A673 (cell line): ENCODE measurements at regions not wholly inside any gene's neighbourhood (a gene's known extent, or its start where the extent isn't known, plus 50 kb on each side); places are given as distances from the start of the nearest gene placed in this dataset.

Source experiments
- EZH2 ChIP-seq: fragments of 200-600 bp; sonication (generic); IDR thresholded peaks from 2 replicates; pipeline ENCODE4 v1.6.1; 2017; ENCODE audit warnings: borderline replicate concordance, low read depth, mild to moderate bottlenecking, mixed read lengths, antibody characterized with exemption, low read length; ENCODE audit not compliant: poor library complexity, severe bottlenecking
- TF ChIP-seq, protein P1 (sequence below): fragments of 300-800, 200-600 bp; sonication (generic); conservative IDR thresholded peaks from 2 replicates; pipeline ENCODE4 v1.5.1; 2017; ENCODE audit warnings: low read depth, mild to moderate bottlenecking, antibody characterized with exemption, low read length, moderate library complexity, mixed read lengths

DNA sequence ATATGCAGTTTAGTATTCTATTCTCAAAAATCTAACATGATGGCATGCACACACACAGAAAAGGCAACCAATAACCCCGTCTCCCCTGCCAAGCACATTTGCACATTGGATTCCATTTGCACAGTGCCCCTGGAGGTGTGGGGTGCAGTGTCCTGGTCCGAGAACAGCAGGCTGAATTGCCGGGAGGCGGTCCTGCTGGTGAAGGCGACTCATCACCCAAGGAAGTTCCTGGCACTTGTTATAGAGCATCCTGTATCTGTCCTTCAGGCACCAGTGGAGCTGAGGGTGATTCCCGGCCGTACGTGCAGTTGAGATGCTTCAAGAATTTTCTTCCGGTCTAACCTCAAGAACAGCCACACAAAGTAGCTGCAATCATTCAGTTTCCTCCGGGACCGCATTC, 73.0 kb upstream of the RAB12 start:
- TF ChIP-seq, protein P1, sequence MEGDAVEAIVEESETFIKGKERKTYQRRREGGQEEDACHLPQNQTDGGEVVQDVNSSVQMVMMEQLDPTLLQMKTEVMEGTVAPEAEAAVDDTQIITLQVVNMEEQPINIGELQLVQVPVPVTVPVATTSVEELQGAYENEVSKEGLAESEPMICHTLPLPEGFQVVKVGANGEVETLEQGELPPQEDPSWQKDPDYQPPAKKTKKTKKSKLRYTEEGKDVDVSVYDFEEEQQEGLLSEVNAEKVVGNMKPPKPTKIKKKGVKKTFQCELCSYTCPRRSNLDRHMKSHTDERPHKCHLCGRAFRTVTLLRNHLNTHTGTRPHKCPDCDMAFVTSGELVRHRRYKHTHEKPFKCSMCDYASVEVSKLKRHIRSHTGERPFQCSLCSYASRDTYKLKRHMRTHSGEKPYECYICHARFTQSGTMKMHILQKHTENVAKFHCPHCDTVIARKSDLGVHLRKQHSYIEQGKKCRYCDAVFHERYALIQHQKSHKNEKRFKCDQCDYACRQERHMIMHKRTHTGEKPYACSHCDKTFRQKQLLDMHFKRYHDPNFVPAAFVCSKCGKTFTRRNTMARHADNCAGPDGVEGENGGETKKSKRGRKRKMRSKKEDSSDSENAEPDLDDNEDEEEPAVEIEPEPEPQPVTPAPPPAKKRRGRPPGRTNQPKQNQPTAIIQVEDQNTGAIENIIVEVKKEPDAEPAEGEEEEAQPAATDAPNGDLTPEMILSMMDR: no peak
- TF ChIP-seq EZH2: no peak
